Panc1 (cell line): ENCODE measurements at regions not wholly inside any gene's neighbourhood (a gene's known extent, or its start where the extent isn't known, plus 50 kb on each side); places are given as distances from the start of the nearest gene placed in this dataset.

Source experiments
- CTCF ChIP-seq: fragments of 450-650 bp; IDR thresholded peaks from 2 replicates; pipeline ENCODE4 v1.5.1; 2017; ENCODE audit warnings: mild to moderate bottlenecking
- POLR2AphosphoS5 ChIP-seq: IDR thresholded peaks from 2 replicates; pipeline ENCODE4 v1.6.1; 2012; ENCODE audit warnings: mild to moderate bottlenecking, low read depth, low read length, moderate library complexity
- REST ChIP-seq, 2 experiments: IDR thresholded peaks; 2 replicates each; pipeline ENCODE4 v1.6.1; 2011 to 2012; ENCODE audit warnings: low read depth in 2 of 2, control low read depth in 1 of 2, low read length in 1 of 2, mild to moderate bottlenecking in 1 of 2, moderate library complexity in 1 of 2; ENCODE audit not compliant: insufficient read depth in 1 of 2
- SIN3A ChIP-seq: IDR thresholded peaks from 2 replicates; pipeline ENCODE4 v1.6.1; 2012; ENCODE audit warnings: low read depth, mild to moderate bottlenecking, low read length, moderate library complexity, borderline replicate concordance; ENCODE audit not compliant: insufficient read depth
- TCF7L2 ChIP-seq: IDR thresholded peaks from 2 replicates; pipeline ENCODE4 v1.6.1; 2011; ENCODE audit warnings: mild to moderate bottlenecking, low read depth, low read length, inconsistent platforms

- TF ChIP-seq CTCF: no peak
- TF ChIP-seq REST (IDR thresholded peaks at IDR 0.05; ENCODE audit: insufficient read depth in 1 of 2, low read depth in 2 of 2, low read length in 1 of 2): no peak
- TF ChIP-seq POLR2AphosphoS5: no peak
- no peak for TF ChIP-seq TCF7L2
- no peak for TF ChIP-seq SIN3A
Measured at GRCh38 chr2:103875131-103875530, 978.8 kb upstream of the POU3F3 start.
